GM12864 (cell line): ENCODE measurements at regions not wholly inside any gene's neighbourhood (a gene's known extent, or its start where the extent isn't known, plus 50 kb on each side); places are given as distances from the start of the nearest gene placed in this dataset.

Experiments used
- DNase-seq: peaks from one replicate; pipeline ENCODE4 v3.0.0-alpha.2; 2011; ENCODE audit warnings: low read depth
- H3K4me3 ChIP-seq: 2 replicates; pipeline ENCODE4 v1.5.1; 2011; ENCODE audit warnings: mild to moderate bottlenecking, low read depth, low read length, control low read depth
- CTCF ChIP-seq: IDR thresholded peaks from 2 replicates; pipeline ENCODE4 v1.5.1; 2011; ENCODE audit warnings: low read depth, mild to moderate bottlenecking, moderate library complexity, low read length, control low read depth, inconsistent platforms; ENCODE audit errors: missing control alignments

GRCh38 chr18:45268583-45268982 lies 346.7 kb upstream of the SLC14A2 start:
- no peak for TF ChIP-seq CTCF
- no peak for DNase-seq
- H3K4me3 ChIP-seq, result no peak overlapping the region

- H3K4me3 ChIP-seq, result no peak overlapping the region
- TF ChIP-seq CTCF, result no peak
- DNase-seq, result no peak
Measured at GRCh38 chr18:45270289-45270771, 344.9 kb upstream of the SLC14A2 start.

GRCh38 chr18:45274026-45274425 lies 341.2 kb upstream of the SLC14A2 start:
- DNase-seq, result no peak
- TF ChIP-seq CTCF, result no peak
- no peak overlapping the region for H3K4me3 ChIP-seq

GRCh38 chr18:45275367-45276113 lies 339.7 kb upstream of the SLC14A2 start:
- peak; percentile 15 for DNase-seq
- peak; percentile 68 for TF ChIP-seq CTCF
- no peak overlapping the region for H3K4me3 ChIP-seq

GRCh38 chr18:45276878-45277277 lies 338.4 kb upstream of the SLC14A2 start:
- H3K4me3 ChIP-seq, result no peak overlapping the region
- DNase-seq, result no peak
- no peak for TF ChIP-seq CTCF

GRCh38 chr18:45277908-45278307 lies 337.4 kb upstream of the SLC14A2 start:
- TF ChIP-seq CTCF, result no peak
- no peak overlapping the region for H3K4me3 ChIP-seq
- DNase-seq, result no peak
